B cell (primary cell): ENCODE measurements at regions not wholly inside any gene's neighbourhood (a gene's known extent, or its start where the extent isn't known, plus 50 kb on each side); places are given as distances from the start of the nearest gene placed in this dataset.

Experiments
- ATAC-seq: fragments of 200-7000 bp; cut with Tn5 transposase; one replicate; pipeline ENCODE4 v1.10.0; 2021; ENCODE audit warnings: low read depth, mild to moderate bottlenecking, moderate number of reproducible peaks, moderate library complexity
- CTCF ChIA-PET: fragments of 350-600 bp; sonication (Branson Sonifier 250); formaldehyde crosslinking; loops from one replicate; lab custom pipeline; 2021; ENCODE audit warnings: antibody characterized with exemption, inconsistent platforms; lab: Charles Lee
- POLR2A ChIA-PET: fragments of 350-600 bp; sonication (Branson Sonifier 250); formaldehyde crosslinking; loops from one replicate; lab custom pipeline; 2021; ENCODE audit warnings: antibody characterized with exemption; lab: Charles Lee
- DNase-seq: peaks from one replicate; pipeline ENCODE4 v3.0.0; 2013
- H2AFZ ChIP-seq: 2 replicates; pipeline ENCODE4 v1.6.1; 2012; ENCODE audit warnings: mild to moderate bottlenecking, low read depth, low read length; ENCODE audit not compliant: insufficient read depth, poor library complexity, severe bottlenecking
- H3K27ac ChIP-seq, 2 donors: 1 replicate in 1 of 2; 2 replicates in 1 of 2; pipeline ENCODE4 v1.5.1; 2012 to 2013; ENCODE audit warnings: low read length in 2 of 2, mild to moderate bottlenecking in 2 of 2, moderate library complexity in 1 of 2
- H3K27me3 ChIP-seq, 4 experiments: fragments of 200-600 bp in 1 of 4; sonication (generic) in 1 of 4; replicated peaks in 1 of 4; 1 replicate in 2 of 4; 2 replicates in 2 of 4; pipeline versions ENCODE4 v1.6.1 to v1.7.0; 2013 to 2016; ENCODE audit warnings: low read length in 3 of 4, mild to moderate bottlenecking in 2 of 4, mixed read lengths in 1 of 4, moderate library complexity in 1 of 4; ENCODE audit not compliant: insufficient read depth in 4 of 4, control insufficient read depth in 3 of 4; ENCODE audit errors: control extremely low read depth in 1 of 4
- H3K36me3 ChIP-seq, 2 experiments: replicated peaks in 1 of 2; 1 replicate in 1 of 2; 2 replicates in 1 of 2; pipeline versions ENCODE4 v1.6.1 to v1.7.1; 2013; ENCODE audit warnings: low read length in 1 of 2; ENCODE audit not compliant: insufficient read depth in 2 of 2, control insufficient read depth in 1 of 2; ENCODE audit errors: control extremely low read depth in 1 of 2, extremely low read depth in 1 of 2
- H3K4me1 ChIP-seq, 2 donors: fragments of 200-600 bp in 1 of 2; sonication (generic) in 1 of 2; 1 replicate in 1 of 2; 2 replicates in 1 of 2; pipeline versions ENCODE4 v1.5.1 to v1.6.1; 2013 to 2017; ENCODE audit warnings: low read length in 2 of 2; ENCODE audit not compliant: control insufficient read depth in 2 of 2, insufficient read depth in 2 of 2
- H3K4me2 ChIP-seq: replicated peaks from 2 replicates; pipeline ENCODE3; 2012; ENCODE audit warnings: mild to moderate bottlenecking, low read depth, low read length; ENCODE audit not compliant: poor library complexity, severe bottlenecking
- H3K4me3 ChIP-seq, 5 experiments: fragments of 200-600 bp in 1 of 5; sonication (generic) in 1 of 5; 1 replicate in 3 of 5; 2 replicates in 2 of 5; pipeline versions ENCODE4 v1.5.1 to v1.7.0; 2011 to 2016; ENCODE audit warnings: low read length in 4 of 5, mild to moderate bottlenecking in 4 of 5, low read depth in 2 of 5, control low read depth in 1 of 5, moderate library complexity in 1 of 5; ENCODE audit not compliant: insufficient read depth in 1 of 5; ENCODE audit errors: control extremely low read depth in 1 of 5, extremely low read depth in 1 of 5
- H3K79me2 ChIP-seq: fragments of 200-600 bp; sonication (generic); one replicate; pipeline ENCODE4 v1.6.0; 2016; ENCODE audit warnings: low read length; ENCODE audit not compliant: control insufficient read depth, insufficient read depth
- H3K9ac ChIP-seq: fragments of 200-600 bp; sonication (generic); 2 replicates; pipeline ENCODE4 v1.6.1; 2017; ENCODE audit warnings: mild to moderate bottlenecking, low read length, moderate library complexity
- H3K9me3 ChIP-seq, 3 donors: one replicate each; pipeline versions ENCODE4 v1.6.1 to v1.7.1; 2013; ENCODE audit warnings: low read length in 2 of 3; ENCODE audit not compliant: control insufficient read depth in 2 of 3, insufficient read depth in 1 of 3; ENCODE audit errors: control extremely low read depth in 1 of 3
- H4K20me1 ChIP-seq: 2 replicates; pipeline ENCODE4 v1.6.0; 2012; ENCODE audit warnings: mild to moderate bottlenecking, low read length; ENCODE audit not compliant: insufficient read depth, control insufficient read depth, poor library complexity, severe bottlenecking
- H3K27ac Mint-ChIP-seq: one replicate; pipeline ENCODE4 v1.8.0; 2021; ENCODE audit warnings: mixed read lengths
- H3K27me3 Mint-ChIP-seq: one replicate; pipeline ENCODE4 v1.8.0; 2021; ENCODE audit warnings: mixed read lengths
- H3K4me1 Mint-ChIP-seq: one replicate; pipeline ENCODE4 v1.8.0; 2021; ENCODE audit warnings: mixed read lengths
- H3K4me3 Mint-ChIP-seq: one replicate; pipeline ENCODE4 v1.8.0; 2021; ENCODE audit warnings: mixed read lengths
- H3K9me3 Mint-ChIP-seq: one replicate; pipeline ENCODE4 v1.8.0; 2022; ENCODE audit warnings: mixed read lengths; ENCODE audit not compliant: insufficient read depth
- CTCF ChIP-seq: fragments of 200-600 bp; IDR thresholded peaks from one replicate; pipeline ENCODE4 v1.8.0; 2022; ENCODE audit warnings: antibody characterized with exemption, mild to moderate bottlenecking
- EZH2 ChIP-seq: IDR thresholded peaks from 2 replicates; pipeline ENCODE4 v1.6.1; 2012; ENCODE audit warnings: borderline replicate concordance, low read depth, mild to moderate bottlenecking, moderate library complexity, low read length; ENCODE audit not compliant: insufficient read depth, poor library complexity, severe bottlenecking
- WGBS: methylation state at CpG from one replicate; pipeline ENCODE4 v1.1.5; 2013; ENCODE audit warnings: missing lambda C conversion rate; ENCODE audit not compliant: insufficient coverage; 5-methylcytosine and 5-hydroxymethylcytosine counted together
- intact Hi-C: fragments of 100-400 bp; cut with micrococcal nuclease; formaldehyde crosslinking; loops from one replicate; pipeline ENCODE4 v1.10.0; 2022

DNA sequence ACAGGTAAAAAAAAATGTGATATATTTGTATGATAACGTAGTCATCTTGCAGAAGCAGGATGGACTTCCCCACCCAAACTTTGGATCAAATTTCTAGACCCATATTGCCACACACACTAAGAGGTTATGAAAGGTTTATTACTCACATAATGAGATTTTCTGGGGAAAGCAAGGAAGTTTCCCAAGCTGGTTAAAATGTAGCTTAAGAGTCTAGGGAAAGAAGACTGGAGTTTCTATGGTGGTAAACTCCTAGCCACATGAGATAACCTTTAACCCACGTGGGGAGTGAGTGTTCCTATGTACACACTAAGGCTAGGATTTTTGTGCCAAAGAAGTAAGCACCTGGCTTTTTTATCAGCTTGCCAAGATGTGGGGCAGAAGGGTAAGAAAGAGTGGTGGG is 335.7 kb upstream of the UBE2E3 start:
- Histone ChIP-seq H3K36me3 (no peaks in the 10 kb centered on the region), H3K27ac (no peak overlapping the region), H3K4me3 (no peak overlapping the region), H3K9me3 (no peaks in the 10 kb centered on the region), H3K9ac (no peak overlapping the region), H3K4me1 (no peaks in the 10 kb centered on the region), H3K4me2 (no peak overlapping the region), H3K27me3 (no peaks in the 10 kb centered on the region), H4K20me1 (no peaks in the 10 kb centered on the region), H2AFZ (no peak overlapping the region), H3K79me2 (no peaks in the 10 kb centered on the region)
- TF ChIP-seq EZH2 (no peak), CTCF (no peak)
- H3K9me3 Mint-ChIP-seq: no peaks in the 10 kb centered on the region
- H3K4me3 Mint-ChIP-seq: no peak overlapping the region
- H3K27me3 Mint-ChIP-seq: no peaks in the 10 kb centered on the region
- no CpG with 5 or more reads among the region's 2 CpGs for WGBS
- POLR2A ChIA-PET: no interaction called here
- no peaks in the 10 kb centered on the region for H3K4me1 Mint-ChIP-seq
- CTCF ChIA-PET: no interaction called here
- DNase-seq (no peak), ATAC-seq (no peak)
- intact Hi-C loops: no loop called here
- no peak overlapping the region for H3K27ac Mint-ChIP-seq

DNA sequence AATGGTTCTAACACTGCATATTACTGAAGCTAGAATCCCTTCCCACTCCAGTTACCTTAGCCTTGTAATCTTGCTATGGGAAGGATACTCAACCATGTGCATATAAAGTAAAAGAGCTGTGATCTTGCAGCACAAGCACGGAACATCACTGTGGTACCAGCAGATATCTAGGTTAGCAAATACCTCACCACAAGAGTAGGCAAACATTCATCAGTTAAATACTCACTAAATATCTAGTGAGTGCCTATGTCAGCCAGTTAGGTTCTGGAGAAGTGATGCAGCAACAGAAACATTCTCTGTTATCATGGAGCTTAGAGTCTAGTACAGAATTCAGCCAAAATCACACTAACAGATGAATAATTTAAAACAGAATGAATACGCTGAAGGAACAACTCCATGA is 349.6 kb upstream of the UBE2E3 start:
- CTCF ChIA-PET: no interaction called here
- H4K20me1 ChIP-seq: no peaks in the 10 kb centered on the region
- H3K4me1 Mint-ChIP-seq: no peaks in the 10 kb centered on the region
- no peak overlapping the region for H2AFZ ChIP-seq
- no peaks in the 10 kb centered on the region for H3K79me2 ChIP-seq
- peaks cover 0 to 2% (median 0%) of the 10 kb centered on the region in 3 donors for H3K9me3 ChIP-seq
- intact Hi-C loops: no loop called here
- H3K4me2 ChIP-seq: no peak overlapping the region
- no peaks in the 10 kb centered on the region for H3K27me3 Mint-ChIP-seq
- no peak overlapping the region for H3K4me3 Mint-ChIP-seq
- DNase-seq: no peak
- no peak overlapping the region for H3K9ac ChIP-seq
- H3K27ac Mint-ChIP-seq: no peak overlapping the region
- WGBS: 100% methylated on average over 1 of the region's 2 CpGs
- no peaks in the 10 kb centered on the region for H3K9me3 Mint-ChIP-seq
- no peaks in the 10 kb centered on the region for H3K4me1 ChIP-seq
- H3K4me3 ChIP-seq: no peak overlapping the region
- H3K27ac ChIP-seq: no peak overlapping the region
- H3K36me3 ChIP-seq: no peaks in the 10 kb centered on the region
- no peaks in the 10 kb centered on the region for H3K27me3 ChIP-seq
- TF ChIP-seq EZH2 (no peak), CTCF (no peak)
- ATAC-seq: no peak
- POLR2A ChIA-PET: no interaction called here
